ENCODE measurements at regions not wholly inside any gene's neighbourhood (a gene's known extent, or its start where the extent isn't known, plus 50 kb on each side); places are given as distances from the start of the nearest gene placed in this dataset.
"Not testable (repeated sequence)": the region's sequence is repeated elsewhere in the genome, so short reads cannot be mapped to it uniquely, and the experiment has no call there.

- not testable (repeated sequence) for TF ChIP-seq POLR2A (IDR thresholded peaks at IDR 0.05)
- TF ChIP-seq, protein P1, sequence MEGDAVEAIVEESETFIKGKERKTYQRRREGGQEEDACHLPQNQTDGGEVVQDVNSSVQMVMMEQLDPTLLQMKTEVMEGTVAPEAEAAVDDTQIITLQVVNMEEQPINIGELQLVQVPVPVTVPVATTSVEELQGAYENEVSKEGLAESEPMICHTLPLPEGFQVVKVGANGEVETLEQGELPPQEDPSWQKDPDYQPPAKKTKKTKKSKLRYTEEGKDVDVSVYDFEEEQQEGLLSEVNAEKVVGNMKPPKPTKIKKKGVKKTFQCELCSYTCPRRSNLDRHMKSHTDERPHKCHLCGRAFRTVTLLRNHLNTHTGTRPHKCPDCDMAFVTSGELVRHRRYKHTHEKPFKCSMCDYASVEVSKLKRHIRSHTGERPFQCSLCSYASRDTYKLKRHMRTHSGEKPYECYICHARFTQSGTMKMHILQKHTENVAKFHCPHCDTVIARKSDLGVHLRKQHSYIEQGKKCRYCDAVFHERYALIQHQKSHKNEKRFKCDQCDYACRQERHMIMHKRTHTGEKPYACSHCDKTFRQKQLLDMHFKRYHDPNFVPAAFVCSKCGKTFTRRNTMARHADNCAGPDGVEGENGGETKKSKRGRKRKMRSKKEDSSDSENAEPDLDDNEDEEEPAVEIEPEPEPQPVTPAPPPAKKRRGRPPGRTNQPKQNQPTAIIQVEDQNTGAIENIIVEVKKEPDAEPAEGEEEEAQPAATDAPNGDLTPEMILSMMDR (IDR thresholded peaks at IDR 0.05 in 8 of 11, conservative IDR thresholded peaks at IDR 0.05 in 3 of 11) = not testable (repeated sequence)
These were observed 138.6 kb downstream of the S1PR1 start for GRCh38 chr1:101375448-101375847.
